T-cell (primary cell): ENCODE measurements at regions not wholly inside any gene's neighbourhood (a gene's known extent, or its start where the extent isn't known, plus 50 kb on each side); places are given as distances from the start of the nearest gene placed in this dataset.

Experiments used
- ATAC-seq, 4 experiments: fragments of 200-7000 bp in 3 of 4; fragments of 150-1000 bp in 1 of 4; cut with Tn5 transposase; replicated peaks in 1 of 4; 1 replicate in 3 of 4; 2 replicates in 1 of 4; pipeline ENCODE4 v1.10.0; 2021; ENCODE audit warnings: moderate library complexity in 3 of 4, mild to moderate bottlenecking in 2 of 4, moderate number of reproducible peaks in 1 of 4
- CTCF ChIA-PET, 2 donors: fragments of 300-600 bp; sonication (Branson Sonifier 250); formaldehyde crosslinking; loops; one replicate each; lab custom pipeline; 2022; ENCODE audit warnings: antibody characterized with exemption in 2 of 2; lab: Charles Lee
- POLR2A ChIA-PET, 2 donors: fragments of 300-600 bp; sonication (Branson Sonifier 250); formaldehyde crosslinking; loops; one replicate each; lab custom pipeline; 2022; ENCODE audit warnings: antibody characterized with exemption in 2 of 2; lab: Charles Lee
- DNase-seq, 35 experiments: peaks; one replicate each; pipeline versions ENCODE4 v3.0.0 to v3.0.0-alpha.2; 2013 to 2023
- H3K27ac ChIP-seq: one replicate; pipeline ENCODE4 v1.5.1; 2013; ENCODE audit warnings: low read length
- H3K27me3 ChIP-seq, 2 experiments: replicated peaks in 1 of 2; 1 replicate in 1 of 2; 2 replicates in 1 of 2; pipeline versions ENCODE4 v1.6.1 to v1.7.0; 2013; ENCODE audit warnings: low read length in 1 of 2, mixed read lengths in 1 of 2; ENCODE audit not compliant: control insufficient read depth in 2 of 2, insufficient read depth in 2 of 2; ENCODE audit errors: extremely low read depth in 1 of 2
- H3K36me3 ChIP-seq, 2 donors: 1 replicate in 1 of 2; 2 replicates in 1 of 2; pipeline versions ENCODE4 v1.6.1 to v1.7.0; 2013; ENCODE audit warnings: low read length in 1 of 2; ENCODE audit not compliant: control insufficient read depth in 2 of 2, insufficient read depth in 1 of 2; ENCODE audit errors: extremely low read depth in 1 of 2
- H3K4me1 ChIP-seq, 2 experiments: 1 replicate in 1 of 2; 2 replicates in 1 of 2; pipeline versions ENCODE4 v1.6.1 to v1.7.0; 2013; ENCODE audit warnings: low read length in 2 of 2, mixed read lengths in 1 of 2; ENCODE audit not compliant: insufficient read depth in 2 of 2, control insufficient read depth in 1 of 2; ENCODE audit errors: extremely low read depth in 1 of 2
- H3K4me3 ChIP-seq, 2 donors: 1 replicate in 1 of 2; 2 replicates in 1 of 2; pipeline versions ENCODE4 v1.5.1 to v1.7.0; 2013; ENCODE audit warnings: mild to moderate bottlenecking in 2 of 2, low read length in 1 of 2, moderate library complexity in 1 of 2; ENCODE audit not compliant: control insufficient read depth in 1 of 2; ENCODE audit errors: extremely low read depth in 1 of 2
- H3K9me3 ChIP-seq: 2 replicates; pipeline ENCODE4 v1.7.0; 2013
- H3K27ac Mint-ChIP-seq, 2 donors: one replicate each; pipeline ENCODE4 v1.8.0; 2020 to 2021; ENCODE audit warnings: mild to moderate bottlenecking in 2 of 2, mixed read lengths in 2 of 2
- H3K27me3 Mint-ChIP-seq, 2 donors: one replicate each; pipeline ENCODE4 v1.8.0; 2021 to 2022; ENCODE audit warnings: mixed read lengths in 2 of 2
- H3K36me3 Mint-ChIP-seq: one replicate; pipeline ENCODE4 v1.8.0; 2021; ENCODE audit warnings: mixed read lengths
- H3K4me1 Mint-ChIP-seq, 3 donors: one replicate each; pipeline ENCODE4 v1.8.0; 2020 to 2022; ENCODE audit warnings: mixed read lengths in 3 of 3, mild to moderate bottlenecking in 1 of 3
- H3K4me3 Mint-ChIP-seq, 3 donors: one replicate each; pipeline ENCODE4 v1.8.0; 2020 to 2022; ENCODE audit warnings: mild to moderate bottlenecking in 3 of 3, mixed read lengths in 3 of 3, moderate library complexity in 3 of 3
- H3K9me3 Mint-ChIP-seq, 3 donors: one replicate each; pipeline ENCODE4 v1.8.0; 2020 to 2022; ENCODE audit warnings: mixed read lengths in 3 of 3
- WGBS: methylation state at CpG from one replicate; pipeline ENCODE4 v1.1.5; 2013; ENCODE audit warnings: missing lambda C conversion rate; ENCODE audit not compliant: insufficient coverage; 5-methylcytosine and 5-hydroxymethylcytosine counted together

- Mint-ChIP-seq H3K36me3 (no peaks in the 10 kb centered on the region), H3K4me3 (no peak overlapping the region), H3K9me3 (no peaks in the 10 kb centered on the region), H3K27ac (no peak overlapping the region), H3K27me3 (no peaks in the 10 kb centered on the region), H3K4me1 (no peaks in the 10 kb centered on the region)
- DNase-seq (no peak), ATAC-seq (no peak)
- H3K9me3 ChIP-seq, result no peaks in the 10 kb centered on the region
- POLR2A ChIA-PET, result interaction anchor here in 1 of 2 donors (0.7 kb wide), 1 partner anchor 69 kb away, joined by 5 read pairs; no protein-coding TSS in a partner anchor
- H3K36me3 ChIP-seq, result no peaks in the 10 kb centered on the region
- H3K27me3 ChIP-seq, result no peaks in the 10 kb centered on the region
- no CpG with 5 or more reads among the region's 2 CpGs for WGBS
- no peaks in the 10 kb centered on the region for H3K4me1 ChIP-seq
- H3K4me3 ChIP-seq, result no peak overlapping the region
- CTCF ChIA-PET, result interaction anchor here in 1 of 2 donors (1.3 kb wide), 1 partner anchor 14 kb away, joined by 3 read pairs; no protein-coding TSS in a partner anchor
- H3K27ac ChIP-seq, result no peak overlapping the region
Measured at GRCh38 chr15:35737441-35737840, 191.5 kb upstream of the DPH6 start.

GRCh38 chr15:35738370-35738769 lies 192.4 kb upstream of the DPH6 start:
- no peaks in the 10 kb centered on the region for H3K9me3 ChIP-seq
- Mint-ChIP-seq H3K27ac (no peak overlapping the region), H3K4me3 (no peak overlapping the region), H3K9me3 (peaks cover 0 to 3% (median 0%) of the 10 kb centered on the region in 3 donors), H3K4me1 (no peaks in the 10 kb centered on the region), H3K36me3 (no peaks in the 10 kb centered on the region), H3K27me3 (no peaks in the 10 kb centered on the region)
- H3K27ac ChIP-seq, result no peak overlapping the region
- H3K4me1 ChIP-seq, result no peaks in the 10 kb centered on the region
- no peak for DNase-seq
- no peaks in the 10 kb centered on the region for H3K36me3 ChIP-seq
- no peak overlapping the region for H3K4me3 ChIP-seq
- no CpG with 5 or more reads among the region's 3 CpGs for WGBS
- ChIA-PET POLR2A (no interaction called here), CTCF (no interaction called here)
- H3K27me3 ChIP-seq, result no peaks in the 10 kb centered on the region
- ATAC-seq, result no peak

- no peak overlapping the region for H3K4me3 Mint-ChIP-seq
- Histone ChIP-seq H3K27me3 (no peaks in the 10 kb centered on the region), H3K36me3 (no peaks in the 10 kb centered on the region), H3K9me3 (no peaks in the 10 kb centered on the region), H3K27ac (no peak overlapping the region), H3K4me3 (no peak overlapping the region), H3K4me1 (no peaks in the 10 kb centered on the region)
- peaks cover 0 to 7% (median 3%) of the 10 kb centered on the region in 3 donors for H3K9me3 Mint-ChIP-seq
- H3K36me3 Mint-ChIP-seq, result no peaks in the 10 kb centered on the region
- no peak overlapping the region for H3K27ac Mint-ChIP-seq
- no peaks in the 10 kb centered on the region for H3K4me1 Mint-ChIP-seq
- peaks cover 0 to 7% of the 10 kb centered on the region in 2 donors for H3K27me3 Mint-ChIP-seq
- POLR2A ChIA-PET, result no interaction called here
- ATAC-seq, result no peak
- no peak for DNase-seq
- CTCF ChIA-PET, result no interaction called here
Measured at GRCh38 chr15:35740761-35741160, 194.8 kb upstream of the DPH6 start.

GRCh38 chr15:35741395-35741794 lies 195.4 kb upstream of the DPH6 start:
- 50% methylated on average over 1 of the region's 1 CpG for WGBS
- CTCF ChIA-PET, result no interaction called here
- no peak overlapping the region for H3K4me3 Mint-ChIP-seq

GRCh38 chr15:35741881-35742280 lies 195.9 kb upstream of the DPH6 start:
- no peak overlapping the region for H3K4me3 Mint-ChIP-seq
- Histone ChIP-seq H3K9me3 (no peaks in the 10 kb centered on the region), H3K4me1 (no peaks in the 10 kb centered on the region), H3K27ac (no peak overlapping the region), H3K4me3 (no peak overlapping the region), H3K27me3 (no peaks in the 10 kb centered on the region), H3K36me3 (no peaks in the 10 kb centered on the region)
- CTCF ChIA-PET, result no interaction called here
- DNase-seq (no peak), ATAC-seq (no peak)
- no peak overlapping the region for H3K27ac Mint-ChIP-seq
- POLR2A ChIA-PET, result no interaction called here
- H3K9me3 Mint-ChIP-seq, result peaks cover 0 to 7% (median 3%) of the 10 kb centered on the region in 3 donors
- H3K27me3 Mint-ChIP-seq, result peaks cover 3 to 9% of the 10 kb centered on the region in 2 donors
- H3K36me3 Mint-ChIP-seq, result no peaks in the 10 kb centered on the region
- H3K4me1 Mint-ChIP-seq, result no peaks in the 10 kb centered on the region

More at GRCh38 chr15:35741395-35741794, 195.4 kb upstream of the DPH6 start:
- Histone ChIP-seq H3K4me3 (no peak overlapping the region), H3K27ac (no peak overlapping the region), H3K4me1 (no peaks in the 10 kb centered on the region), H3K9me3 (no peaks in the 10 kb centered on the region), H3K27me3 (no peaks in the 10 kb centered on the region), H3K36me3 (no peaks in the 10 kb centered on the region)
- Mint-ChIP-seq H3K9me3 (peaks cover 0 to 7% (median 3%) of the 10 kb centered on the region in 3 donors), H3K27me3 (peaks cover 2 to 7% of the 10 kb centered on the region in 2 donors), H3K4me1 (no peaks in the 10 kb centered on the region), H3K36me3 (no peaks in the 10 kb centered on the region), H3K27ac (no peak overlapping the region)
- POLR2A ChIA-PET, result no interaction called here
- no peak for ATAC-seq
- DNase-seq, result no peak

- Mint-ChIP-seq H3K9me3 (peaks cover 0 to 7% (median 3%) of the 10 kb centered on the region in 3 donors), H3K4me1 (no peaks in the 10 kb centered on the region), H3K27me3 (peaks cover 11 to 18% of the 10 kb centered on the region in 2 donors), H3K4me3 (no peak overlapping the region), H3K27ac (no peak overlapping the region), H3K36me3 (no peaks in the 10 kb centered on the region)
- ChIA-PET POLR2A (interaction anchor here in 1 of 2 donors (0.6 kb wide), 1 partner anchor 531 kb away, joined by 3 read pairs; no protein-coding TSS in a partner anchor), CTCF (interaction anchor here in 1 of 2 donors (0.8 kb wide), 1 partner anchor 1713 kb away, joined by 3 read pairs; no protein-coding TSS in a partner anchor)
- Histone ChIP-seq H3K27ac (no peak overlapping the region), H3K4me3 (no peak overlapping the region), H3K9me3 (no peaks in the 10 kb centered on the region), H3K27me3 (no peaks in the 10 kb centered on the region), H3K4me1 (no peaks in the 10 kb centered on the region), H3K36me3 (no peaks in the 10 kb centered on the region)
- DNase-seq (no peak), ATAC-seq (no peak)
- WGBS, result no CpG with 5 or more reads among the region's 1 CpG
Measured at GRCh38 chr15:35743321-35743720, 197.4 kb upstream of the DPH6 start.

- no peaks in the 10 kb centered on the region for H3K4me1 ChIP-seq
- Mint-ChIP-seq H3K4me1 (no peaks in the 10 kb centered on the region), H3K4me3 (no peak overlapping the region), H3K27ac (no peak overlapping the region), H3K9me3 (peaks cover 0 to 7% (median 3%) of the 10 kb centered on the region in 3 donors), H3K27me3 (peaks cover 12 to 21% of the 10 kb centered on the region in 2 donors), H3K36me3 (no peaks in the 10 kb centered on the region)
- no peaks in the 10 kb centered on the region for H3K27me3 ChIP-seq
- H3K9me3 ChIP-seq, result no peaks in the 10 kb centered on the region
- CTCF ChIA-PET, result no interaction called here
- POLR2A ChIA-PET, result no interaction called here
- DNase-seq (no peak), ATAC-seq (no peak)
- H3K36me3 ChIP-seq, result no peaks in the 10 kb centered on the region
- no peak overlapping the region for H3K4me3 ChIP-seq
- H3K27ac ChIP-seq, result no peak overlapping the region
Measured at GRCh38 chr15:35746121-35746520, 200.2 kb upstream of the DPH6 start.
